CD4-positive, alpha-beta T cell (primary cell): ENCODE measurements at regions not wholly inside any gene's neighbourhood (a gene's known extent, or its start where the extent isn't known, plus 50 kb on each side); places are given as distances from the start of the nearest gene placed in this dataset.

ENCODE experiments used
- ATAC-seq: fragments of 200-7000 bp; cut with Tn5 transposase; one replicate; pipeline ENCODE4 v1.10.0; 2022; ENCODE audit warnings: mild to moderate bottlenecking; ENCODE audit not compliant: poor library complexity
- CTCF ChIA-PET: fragments of 350-600 bp; sonication (Branson Sonifier 250); formaldehyde crosslinking; loops from one replicate; lab custom pipeline; 2021; ENCODE audit warnings: antibody characterized with exemption, inconsistent platforms; lab: Charles Lee
- POLR2A ChIA-PET: fragments of 350-600 bp; sonication (Branson Sonifier 250); formaldehyde crosslinking; loops from one replicate; lab custom pipeline; 2021; ENCODE audit warnings: antibody characterized with exemption, inconsistent platforms; lab: Charles Lee
- DNase-seq, 14 experiments: peaks; one replicate each; pipeline ENCODE4 v3.0.0-alpha.2; 2013 to 2020; ENCODE audit warnings: mixed read lengths in 2 of 14
- H3K27ac ChIP-seq, 2 donors: one replicate each; pipeline versions ENCODE4 v1.5.1 to v1.7.0; 2013; ENCODE audit warnings: low read length in 2 of 2, low read depth in 1 of 2, mild to moderate bottlenecking in 1 of 2
- H3K27me3 ChIP-seq, 2 experiments: 1 replicate in 1 of 2; 2 replicates in 1 of 2; pipeline versions ENCODE4 v1.6.1 to v1.7.0; 2013; ENCODE audit warnings: low read length in 2 of 2, control low read depth in 1 of 2, mild to moderate bottlenecking in 1 of 2, moderate library complexity in 1 of 2; ENCODE audit not compliant: insufficient read depth in 2 of 2, control insufficient read depth in 1 of 2
- H3K36me3 ChIP-seq: one replicate; pipeline ENCODE4 v1.6.1; 2013; ENCODE audit warnings: low read length, control low read depth; ENCODE audit not compliant: insufficient read depth
- H3K4me1 ChIP-seq: one replicate; pipeline ENCODE4 v1.6.1; 2013; ENCODE audit warnings: low read length, control low read depth; ENCODE audit not compliant: insufficient read depth
- H3K4me3 ChIP-seq: one replicate; pipeline ENCODE4 v1.5.1; 2013; ENCODE audit warnings: mild to moderate bottlenecking, low read length, moderate library complexity
- H3K9me3 ChIP-seq, 2 experiments: 1 replicate in 1 of 2; 2 replicates in 1 of 2; pipeline versions ENCODE4 v1.6.1 to v1.7.0; 2013; ENCODE audit warnings: low read length in 2 of 2, mild to moderate bottlenecking in 2 of 2, control low read depth in 1 of 2, moderate library complexity in 1 of 2; ENCODE audit not compliant: control insufficient read depth in 1 of 2, insufficient read depth in 1 of 2
- H3K27ac Mint-ChIP-seq: one replicate; pipeline ENCODE4 v1.8.0; 2020; ENCODE audit warnings: mixed read lengths
- H3K27me3 Mint-ChIP-seq: one replicate; pipeline ENCODE4 v1.8.0; 2021; ENCODE audit warnings: mixed read lengths
- H3K36me3 Mint-ChIP-seq: one replicate; pipeline ENCODE4 v1.8.0; 2021; ENCODE audit warnings: low read depth, mixed read lengths
- H3K4me1 Mint-ChIP-seq: one replicate; pipeline ENCODE4 v1.8.0; 2021; ENCODE audit warnings: low read depth, mixed read lengths
- H3K4me3 Mint-ChIP-seq: one replicate; pipeline ENCODE4 v1.8.0; 2020; ENCODE audit warnings: mild to moderate bottlenecking, mixed read lengths
- H3K9me3 Mint-ChIP-seq: one replicate; pipeline ENCODE4 v1.8.0; 2020; ENCODE audit warnings: mixed read lengths
- intact Hi-C, 2 experiments: fragments of 100-400 bp; cut with DNase I in 1 of 2; cut with micrococcal nuclease in 1 of 2; formaldehyde crosslinking; loops; one replicate each; pipeline versions ENCODE4 v1.15.1 to v1.9.0; 2023 to 2025; cut with DNase I, micrococcal nuclease
- TF ChIP-seq, protein P1 (sequence below): fragments of 200-600 bp; IDR thresholded peaks from one replicate; pipeline ENCODE4 v1.8.0; 2022; ENCODE audit warnings: antibody characterized with exemption, mild to moderate bottlenecking

DNA sequence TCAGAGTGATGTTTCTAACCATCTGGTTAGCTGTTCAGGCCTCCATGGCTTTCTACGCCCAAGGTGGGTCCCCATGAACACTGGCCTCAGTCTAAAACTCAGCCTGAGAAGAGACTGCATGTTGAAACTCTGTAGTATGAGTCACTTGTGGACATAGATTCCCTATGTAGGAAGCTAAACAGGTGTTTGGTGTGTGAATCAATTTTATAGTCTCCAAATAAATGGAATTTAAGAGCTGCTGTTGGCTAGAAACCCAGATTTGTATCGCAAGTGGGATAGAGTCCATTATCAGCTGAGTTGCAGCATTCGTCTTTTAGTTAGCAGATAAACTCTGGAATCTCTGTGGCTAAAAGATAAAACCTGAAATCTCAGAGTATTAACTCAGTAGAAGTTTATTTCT, 131.4 kb downstream of the KCNS3 start:
- H3K9me3 Mint-ChIP-seq = peaks cover 4% of the 10 kb centered on the region
- no peaks in the 10 kb centered on the region for H3K36me3 Mint-ChIP-seq
- Histone ChIP-seq H3K9me3 (no peaks in the 10 kb centered on the region), H3K4me3 (no peak overlapping the region), H3K27ac (no peak overlapping the region), H3K4me1 (no peaks in the 10 kb centered on the region), H3K27me3 (no peaks in the 10 kb centered on the region), H3K36me3 (no peaks in the 10 kb centered on the region)
- ATAC-seq (no peak), DNase-seq (no peak)
- no peak overlapping the region for H3K27ac Mint-ChIP-seq
- POLR2A ChIA-PET = no interaction called here
- TF ChIP-seq, protein P1, sequence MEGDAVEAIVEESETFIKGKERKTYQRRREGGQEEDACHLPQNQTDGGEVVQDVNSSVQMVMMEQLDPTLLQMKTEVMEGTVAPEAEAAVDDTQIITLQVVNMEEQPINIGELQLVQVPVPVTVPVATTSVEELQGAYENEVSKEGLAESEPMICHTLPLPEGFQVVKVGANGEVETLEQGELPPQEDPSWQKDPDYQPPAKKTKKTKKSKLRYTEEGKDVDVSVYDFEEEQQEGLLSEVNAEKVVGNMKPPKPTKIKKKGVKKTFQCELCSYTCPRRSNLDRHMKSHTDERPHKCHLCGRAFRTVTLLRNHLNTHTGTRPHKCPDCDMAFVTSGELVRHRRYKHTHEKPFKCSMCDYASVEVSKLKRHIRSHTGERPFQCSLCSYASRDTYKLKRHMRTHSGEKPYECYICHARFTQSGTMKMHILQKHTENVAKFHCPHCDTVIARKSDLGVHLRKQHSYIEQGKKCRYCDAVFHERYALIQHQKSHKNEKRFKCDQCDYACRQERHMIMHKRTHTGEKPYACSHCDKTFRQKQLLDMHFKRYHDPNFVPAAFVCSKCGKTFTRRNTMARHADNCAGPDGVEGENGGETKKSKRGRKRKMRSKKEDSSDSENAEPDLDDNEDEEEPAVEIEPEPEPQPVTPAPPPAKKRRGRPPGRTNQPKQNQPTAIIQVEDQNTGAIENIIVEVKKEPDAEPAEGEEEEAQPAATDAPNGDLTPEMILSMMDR = no peak
- no peaks in the 10 kb centered on the region for H3K4me1 Mint-ChIP-seq
- peaks cover 5% of the 10 kb centered on the region for H3K27me3 Mint-ChIP-seq
- intact Hi-C loops = no loop called here
- CTCF ChIA-PET = no interaction called here
- H3K4me3 Mint-ChIP-seq = no peak overlapping the region

DNA sequence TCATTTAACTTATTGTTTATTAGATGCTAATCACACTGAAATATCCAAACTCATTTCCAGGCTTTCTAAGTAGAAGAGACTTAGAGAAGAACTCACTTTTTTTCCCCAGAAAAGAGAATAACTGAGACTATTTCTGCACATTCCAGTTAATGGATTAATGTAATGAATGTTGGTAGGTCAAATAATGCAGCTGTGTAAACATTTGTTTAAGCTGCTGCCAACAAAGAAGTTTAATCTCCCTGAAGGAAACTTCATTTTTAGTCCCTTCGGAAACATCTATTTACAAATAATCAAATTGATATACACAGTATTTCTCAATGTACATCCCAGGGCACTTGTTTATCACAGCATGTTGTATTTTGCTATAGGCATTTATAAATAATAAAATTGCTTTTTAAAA, 126.9 kb downstream of the KCNS3 start:
- peaks cover 0 to 3% of the 10 kb centered on the region in 2 experiments for H3K9me3 ChIP-seq
- intact Hi-C loops = no loop called here
- H3K4me1 ChIP-seq = no peaks in the 10 kb centered on the region
- H3K27ac Mint-ChIP-seq = no peak overlapping the region
- H3K4me3 ChIP-seq = no peak overlapping the region
- H3K27ac ChIP-seq = no peak overlapping the region
- DNase-seq (no peak), ATAC-seq (no peak)
- H3K36me3 ChIP-seq = no peaks in the 10 kb centered on the region
- CTCF ChIA-PET = no interaction called here
- no peaks in the 10 kb centered on the region for H3K4me1 Mint-ChIP-seq
- H3K36me3 Mint-ChIP-seq = no peaks in the 10 kb centered on the region
- H3K4me3 Mint-ChIP-seq = no peak overlapping the region
- H3K27me3 Mint-ChIP-seq = peaks cover 5% of the 10 kb centered on the region
- no peaks in the 10 kb centered on the region for H3K27me3 ChIP-seq
- peaks cover 2% of the 10 kb centered on the region for H3K9me3 Mint-ChIP-seq
- POLR2A ChIA-PET = no interaction called here
- TF ChIP-seq, protein P1 = no peak

DNA sequence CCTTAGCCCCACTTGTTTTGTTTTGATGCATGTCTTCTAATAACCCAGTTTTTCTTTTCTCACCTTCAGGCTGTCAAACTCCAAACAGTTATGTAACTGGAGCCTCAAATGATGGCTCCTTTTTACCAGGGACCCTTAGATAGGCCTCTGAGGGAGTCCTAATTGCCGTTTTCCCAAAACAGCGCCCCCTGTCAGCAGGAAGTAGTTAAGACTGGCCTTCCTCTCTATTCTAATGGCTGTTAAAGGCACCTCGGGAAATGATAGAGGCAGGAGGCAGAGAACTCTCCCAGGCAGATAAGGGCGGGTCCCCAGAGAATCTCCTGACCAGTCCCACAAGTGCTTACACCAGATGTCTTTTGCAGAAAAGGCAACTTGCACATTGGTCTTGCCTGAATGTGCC, 123.2 kb downstream of the KCNS3 start:
- no peaks in the 10 kb centered on the region for H3K4me1 Mint-ChIP-seq
- H3K27me3 ChIP-seq = no peaks in the 10 kb centered on the region
- CTCF ChIA-PET = no interaction called here
- H3K4me3 ChIP-seq = no peak overlapping the region
- DNase-seq (no peak), ATAC-seq (no peak)
- peaks cover 5% of the 10 kb centered on the region for H3K27me3 Mint-ChIP-seq
- no peak overlapping the region for H3K27ac ChIP-seq
- TF ChIP-seq, protein P1 = no peak
- H3K27ac Mint-ChIP-seq = no peak overlapping the region
- POLR2A ChIA-PET = no interaction called here
- H3K4me3 Mint-ChIP-seq = no peak overlapping the region
- no peaks in the 10 kb centered on the region for H3K36me3 Mint-ChIP-seq
- H3K9me3 Mint-ChIP-seq = peaks cover 7% of the 10 kb centered on the region
- H3K36me3 ChIP-seq = no peaks in the 10 kb centered on the region
- peaks cover 0 to 3% of the 10 kb centered on the region in 2 experiments for H3K9me3 ChIP-seq
- no peaks in the 10 kb centered on the region for H3K4me1 ChIP-seq
- intact Hi-C loops = no loop called here
